ENCODE measurements at regions not wholly inside any gene's neighbourhood (a gene's known extent, or its start where the extent isn't known, plus 50 kb on each side); places are given as distances from the start of the nearest gene placed in this dataset.
"Not testable (repeated sequence)": the region's sequence is repeated elsewhere in the genome, so short reads cannot be mapped to it uniquely, and the experiment has no call there.

DNA sequence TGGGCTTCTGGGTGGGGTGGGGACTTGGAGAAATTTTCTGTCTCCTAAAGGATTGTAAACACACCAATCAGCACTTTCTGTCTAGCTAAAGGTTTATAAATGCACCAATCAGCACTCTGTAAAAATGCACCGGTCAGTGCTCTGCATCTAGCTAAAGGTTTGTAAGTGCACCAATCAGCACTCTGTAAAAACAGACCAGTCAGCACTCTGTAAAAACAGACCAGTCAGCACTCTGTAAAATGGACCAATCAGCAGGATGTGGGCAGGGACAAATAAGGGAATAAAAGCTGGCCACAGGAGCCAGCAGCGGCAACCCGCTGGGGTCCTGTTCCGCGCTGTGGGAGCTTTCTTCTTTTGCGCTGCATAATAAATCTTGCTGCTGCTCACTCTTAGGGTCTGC, 63.0 kb upstream of the MAP9 start:
- not testable (repeated sequence) for DNase-seq

DNA sequence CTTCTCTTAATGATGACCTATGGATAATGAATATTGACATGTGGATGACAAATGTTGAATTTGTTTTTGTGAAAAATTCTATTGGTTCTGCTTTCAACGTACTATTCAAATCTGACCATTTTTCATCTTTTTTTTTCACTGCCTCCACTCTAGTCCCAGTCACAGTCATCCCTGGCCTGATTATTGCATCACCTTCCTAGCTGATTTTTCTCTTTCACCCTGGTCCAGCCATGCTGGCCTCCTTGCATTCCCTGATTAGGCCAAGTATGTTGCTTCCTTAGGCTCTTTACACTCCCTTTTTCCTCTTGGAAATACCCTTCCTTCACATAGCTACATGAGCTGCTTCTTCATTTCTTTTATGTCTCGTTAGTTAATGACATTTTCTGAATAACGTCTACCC, 58.1 kb upstream of the MAP9 start:
- DNase-seq: no peak

GRCh38 chr4:155434366-155434765, 57.6 kb upstream of the MAP9 start:
- DNase-seq: no peak

DNA sequence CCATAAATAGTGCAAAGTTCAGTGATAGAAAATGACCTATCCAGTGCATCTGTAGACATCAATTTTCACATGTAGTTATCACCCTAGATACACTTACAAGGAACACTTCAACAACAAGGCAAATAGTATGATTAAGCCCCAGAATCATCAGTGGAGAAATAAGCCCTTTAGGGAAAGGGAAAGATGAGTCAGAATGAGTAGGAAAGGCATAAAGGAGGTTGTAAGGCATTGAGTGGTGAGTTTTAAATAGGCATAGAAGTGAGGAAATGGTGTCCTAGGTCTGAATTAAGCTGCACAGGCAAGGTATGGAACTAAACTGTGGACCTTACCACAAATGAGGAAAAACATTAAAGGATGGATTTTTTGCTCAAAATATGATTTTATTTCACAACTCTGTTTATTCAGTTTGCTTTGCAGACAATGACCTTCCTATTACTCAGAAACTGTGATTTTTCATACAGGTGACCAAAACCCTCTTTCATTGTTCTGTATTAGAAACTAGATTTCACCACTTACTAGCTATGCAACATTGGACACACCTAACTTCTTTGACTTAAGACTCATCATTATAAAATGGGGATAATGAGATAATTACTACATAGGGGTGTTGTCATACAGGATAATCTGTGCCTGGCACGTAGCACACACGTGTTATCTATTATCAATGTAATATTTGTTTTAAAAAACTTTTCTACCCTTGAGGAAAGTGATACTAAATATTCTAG, 57.0 kb upstream of the MAP9 start:
- DNase-seq: no peak

DNA sequence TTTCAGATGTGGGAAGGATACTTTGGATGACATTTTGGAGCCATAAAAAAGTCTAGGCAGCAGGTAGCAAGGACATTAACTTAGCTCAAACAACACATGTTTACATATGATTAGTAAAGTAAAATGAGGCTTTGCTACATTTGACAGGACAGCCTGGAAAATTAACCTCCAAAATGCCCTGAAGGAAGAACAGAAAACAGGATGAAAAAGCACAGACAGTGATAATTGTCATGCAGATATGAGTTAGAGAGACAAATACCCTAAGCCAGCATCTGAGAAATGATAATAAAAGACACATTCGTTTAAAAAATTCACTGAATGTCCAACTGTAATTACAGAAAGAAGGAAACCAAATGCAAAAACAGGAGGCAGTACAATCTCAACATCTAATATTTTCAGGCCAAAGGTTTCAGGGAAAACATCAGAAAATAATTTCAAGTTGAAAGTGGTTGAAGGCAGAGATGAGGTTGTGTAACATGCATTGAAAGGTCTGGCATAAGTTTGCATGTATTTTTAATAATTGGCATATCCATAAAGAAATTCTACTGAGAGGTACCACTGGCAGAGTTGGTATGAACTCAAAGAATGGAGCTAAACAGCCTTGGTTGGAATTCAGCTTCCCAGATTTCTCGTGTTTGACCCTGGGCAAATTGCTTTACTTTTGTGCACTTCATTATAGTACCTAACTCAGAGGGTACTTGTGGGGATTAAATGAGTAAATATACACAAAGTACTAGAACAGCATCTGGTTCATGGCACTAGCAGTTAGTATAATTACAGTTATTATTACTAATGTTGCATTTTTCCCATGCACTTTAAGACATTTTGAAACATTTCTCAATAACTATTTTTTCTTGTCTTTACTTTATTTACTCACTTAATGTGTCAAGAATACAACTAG, 54.4 kb upstream of the MAP9 start:
- DNase-seq: no peak

GRCh38 chr4:155428128-155428527, 51.4 kb upstream of the MAP9 start:
- no peak for DNase-seq

GRCh38 chr4:155426953-155427352, 50.2 kb upstream of the MAP9 start:
- no peak for DNase-seq

Measured in cerebellar nuclear complex (tissue), 1 donor.